GM19395 (cell line): ENCODE measurements at regions not wholly inside any gene's neighbourhood (a gene's known extent, or its start where the extent isn't known, plus 50 kb on each side); places are given as distances from the start of the nearest gene placed in this dataset.

Experiments used
- ATAC-seq: cut with Tn5 transposase; IDR thresholded peaks from one replicate; pipeline ENCODE4 v1.9.1; 2021; ENCODE audit warnings: mild to moderate bottlenecking, moderate library complexity; ENCODE audit not compliant: unreplicated experiment

DNA sequence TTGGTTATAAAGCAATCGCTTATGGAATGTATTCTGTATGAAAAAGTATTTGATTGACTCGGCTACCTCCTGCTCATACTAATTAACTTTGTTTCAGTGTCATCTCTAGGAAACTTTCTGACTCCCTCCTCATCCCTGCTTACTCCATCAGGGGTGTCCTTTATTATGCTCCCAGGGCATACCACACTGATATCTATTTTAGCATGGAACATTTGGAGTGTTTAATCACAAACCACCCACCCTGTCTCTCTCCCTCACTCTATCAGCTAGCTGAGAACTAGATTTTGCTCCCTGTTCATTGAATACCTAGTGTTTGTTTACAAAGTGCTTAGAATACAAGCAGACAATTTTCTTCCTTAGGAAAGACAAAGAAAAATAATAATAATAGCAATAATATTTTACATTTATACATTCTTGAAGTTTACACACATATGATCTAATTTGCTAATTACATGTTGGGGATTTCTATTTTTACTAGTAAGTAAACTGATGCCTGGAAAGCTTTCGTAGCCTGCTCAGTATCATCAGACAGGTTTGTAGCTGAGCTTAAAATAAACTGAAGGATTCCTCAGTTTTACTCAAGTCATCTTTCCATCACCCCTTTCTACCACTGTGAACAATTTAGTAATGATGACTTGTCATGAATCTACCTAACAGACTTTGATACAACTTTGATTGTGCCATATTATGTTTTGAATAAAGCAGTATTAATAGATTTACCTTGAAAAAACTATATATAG is 811.4 kb upstream of the HS3ST1 start:
- no peak for ATAC-seq

DNA sequence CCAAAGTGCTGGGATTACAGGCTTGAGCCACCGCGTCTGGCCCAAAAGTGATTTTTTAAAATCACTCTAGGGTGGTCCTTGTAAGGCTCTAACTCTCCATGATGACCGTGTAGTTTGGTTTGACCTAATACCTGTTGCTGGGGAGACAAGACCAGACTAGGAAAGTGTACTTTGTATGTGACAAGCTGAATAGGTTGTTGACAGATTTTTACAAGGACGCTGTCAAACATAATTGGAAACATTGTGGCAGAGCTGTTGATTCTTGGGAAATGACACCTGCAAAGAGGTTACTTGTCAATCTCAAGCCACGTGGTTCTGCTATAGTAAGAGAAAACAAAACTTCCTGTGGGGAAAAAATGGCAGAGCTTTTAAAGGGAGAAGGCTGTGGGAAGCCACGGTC is 802.4 kb upstream of the HS3ST1 start:
- ATAC-seq, result no peak

DNA sequence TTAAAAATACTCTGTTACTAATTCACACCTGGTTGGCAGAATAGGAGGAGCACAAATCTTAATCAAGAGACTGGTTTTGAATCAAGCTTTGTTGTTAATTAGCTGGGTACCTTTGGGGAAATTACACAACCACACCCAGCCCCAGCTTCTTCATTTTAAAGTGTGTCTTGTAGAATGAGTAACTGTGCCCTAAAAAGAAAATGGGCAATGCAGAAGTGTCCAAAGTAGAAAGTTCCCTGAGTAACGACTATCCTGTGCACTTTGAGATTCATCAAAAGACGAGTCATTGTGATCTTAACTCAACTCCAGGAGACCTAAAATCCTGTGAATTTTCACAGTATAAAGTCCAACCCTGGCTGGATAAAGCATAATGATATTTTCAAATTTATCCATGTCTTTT is 792.3 kb upstream of the HS3ST1 start:
- ATAC-seq, result no peak

DNA sequence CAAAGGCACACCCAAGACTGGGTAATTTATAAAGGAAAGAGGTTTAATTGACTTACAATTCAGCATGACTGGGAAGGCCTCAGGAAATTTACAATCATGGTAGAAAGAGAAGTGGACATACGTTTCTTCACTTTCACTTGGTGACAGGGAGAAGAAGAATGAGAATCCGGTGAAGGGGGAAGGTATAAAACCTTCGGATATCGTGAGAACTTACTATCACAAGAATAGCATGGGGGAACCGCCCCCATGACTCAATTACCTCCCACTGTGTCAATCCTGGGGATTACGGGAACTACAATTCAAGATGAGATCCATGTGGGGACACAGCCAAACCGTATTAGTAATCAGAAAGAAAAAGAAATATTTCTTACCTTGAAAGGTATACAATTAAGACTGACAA is 782.9 kb upstream of the HS3ST1 start:
- ATAC-seq, result no peak

DNA sequence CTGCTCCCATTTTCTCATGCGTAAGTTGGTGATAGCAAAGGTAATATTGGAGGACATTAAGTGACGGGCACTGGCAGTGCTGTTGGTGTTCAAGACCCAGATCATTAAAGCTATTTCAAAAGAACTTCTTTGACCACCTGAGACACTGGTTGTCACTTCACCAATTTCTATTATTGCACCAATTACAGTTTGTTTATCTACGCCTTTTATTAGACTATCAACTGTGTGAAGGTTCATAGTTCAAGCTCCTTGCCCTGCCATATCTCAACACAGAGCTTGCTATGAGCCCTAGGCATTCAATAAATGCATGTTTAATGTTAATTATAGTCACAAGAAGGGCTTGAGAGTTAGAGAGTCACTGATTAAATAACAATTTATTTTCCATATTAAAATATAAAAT is 778.7 kb upstream of the HS3ST1 start:
- no peak for ATAC-seq

DNA sequence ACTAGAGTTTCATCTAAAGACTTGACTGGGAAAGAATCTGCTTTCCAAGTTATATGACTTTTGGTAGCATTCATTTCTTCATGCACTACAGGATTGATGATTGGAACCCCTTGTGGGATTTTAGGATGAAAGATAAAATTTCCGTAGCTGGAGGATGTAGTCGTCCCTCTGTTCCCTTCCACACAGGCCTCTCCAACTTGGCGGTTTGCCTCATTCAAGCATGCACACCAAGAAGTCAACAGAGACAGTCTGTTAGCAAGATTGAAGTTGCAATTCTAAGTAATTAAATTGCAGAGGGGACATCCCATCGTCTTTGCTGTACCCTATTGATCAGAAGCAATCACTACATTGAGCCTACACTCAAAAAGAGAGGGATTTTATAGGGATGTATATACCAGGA is 777.4 kb upstream of the HS3ST1 start:
- no peak for ATAC-seq

DNA sequence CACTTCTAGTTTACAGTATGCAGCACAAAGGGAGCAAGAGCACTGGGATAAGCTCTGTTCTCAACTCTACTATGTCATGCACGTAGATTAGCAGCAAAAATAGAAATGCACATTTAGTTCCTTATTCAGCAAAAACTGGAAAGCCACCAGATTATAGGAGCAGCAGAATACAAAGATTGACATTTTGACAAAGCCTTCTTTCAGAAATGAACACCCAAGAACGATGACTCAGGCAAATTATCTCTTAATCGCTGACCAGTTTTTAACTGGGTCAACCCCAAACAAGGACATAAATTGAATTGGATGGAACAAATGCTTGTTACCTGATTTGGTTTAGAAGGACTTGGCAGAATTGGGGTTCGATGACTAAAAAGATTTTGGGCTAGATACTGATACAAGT is 775.3 kb upstream of the HS3ST1 start:
- no peak for ATAC-seq

DNA sequence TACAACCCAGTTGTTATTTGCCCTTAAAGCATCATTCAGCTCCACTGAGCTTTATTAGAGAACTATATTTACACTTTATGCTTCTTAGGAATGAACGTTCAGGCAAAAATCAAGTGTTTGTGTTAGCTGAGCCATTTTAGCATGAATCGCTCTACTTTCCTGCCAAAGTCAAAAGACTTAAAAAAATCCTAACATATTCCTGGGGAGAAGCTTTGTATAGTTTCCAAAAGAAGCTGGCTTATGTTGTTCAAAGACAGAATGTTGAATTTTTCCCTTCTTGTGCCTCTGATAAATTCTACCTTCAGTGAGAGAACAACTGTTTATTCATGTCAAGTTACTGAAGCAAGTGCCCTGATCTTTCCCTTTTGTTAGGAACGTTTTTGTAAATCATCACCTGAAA is 771.5 kb upstream of the HS3ST1 start:
- no peak for ATAC-seq

DNA sequence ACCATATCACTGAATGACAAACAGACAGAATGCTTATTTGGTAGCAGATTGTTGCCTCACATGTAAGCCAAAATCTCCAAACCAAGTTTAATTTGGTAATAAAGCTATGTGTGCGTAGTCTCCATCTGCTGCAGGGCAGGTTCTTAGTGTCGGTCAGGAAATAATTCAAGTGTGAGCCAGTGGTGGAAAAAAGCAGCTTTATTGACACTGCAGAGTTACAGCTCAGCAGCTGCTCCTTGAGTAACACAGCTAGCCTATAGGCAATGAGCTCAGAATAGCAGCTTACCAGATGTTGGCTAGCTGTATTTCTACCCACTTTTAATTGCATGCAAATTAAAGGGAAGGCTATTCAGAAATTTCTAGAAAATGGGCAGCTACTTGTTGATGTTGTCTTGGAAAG is 757.8 kb upstream of the HS3ST1 start:
- no peak for ATAC-seq

DNA sequence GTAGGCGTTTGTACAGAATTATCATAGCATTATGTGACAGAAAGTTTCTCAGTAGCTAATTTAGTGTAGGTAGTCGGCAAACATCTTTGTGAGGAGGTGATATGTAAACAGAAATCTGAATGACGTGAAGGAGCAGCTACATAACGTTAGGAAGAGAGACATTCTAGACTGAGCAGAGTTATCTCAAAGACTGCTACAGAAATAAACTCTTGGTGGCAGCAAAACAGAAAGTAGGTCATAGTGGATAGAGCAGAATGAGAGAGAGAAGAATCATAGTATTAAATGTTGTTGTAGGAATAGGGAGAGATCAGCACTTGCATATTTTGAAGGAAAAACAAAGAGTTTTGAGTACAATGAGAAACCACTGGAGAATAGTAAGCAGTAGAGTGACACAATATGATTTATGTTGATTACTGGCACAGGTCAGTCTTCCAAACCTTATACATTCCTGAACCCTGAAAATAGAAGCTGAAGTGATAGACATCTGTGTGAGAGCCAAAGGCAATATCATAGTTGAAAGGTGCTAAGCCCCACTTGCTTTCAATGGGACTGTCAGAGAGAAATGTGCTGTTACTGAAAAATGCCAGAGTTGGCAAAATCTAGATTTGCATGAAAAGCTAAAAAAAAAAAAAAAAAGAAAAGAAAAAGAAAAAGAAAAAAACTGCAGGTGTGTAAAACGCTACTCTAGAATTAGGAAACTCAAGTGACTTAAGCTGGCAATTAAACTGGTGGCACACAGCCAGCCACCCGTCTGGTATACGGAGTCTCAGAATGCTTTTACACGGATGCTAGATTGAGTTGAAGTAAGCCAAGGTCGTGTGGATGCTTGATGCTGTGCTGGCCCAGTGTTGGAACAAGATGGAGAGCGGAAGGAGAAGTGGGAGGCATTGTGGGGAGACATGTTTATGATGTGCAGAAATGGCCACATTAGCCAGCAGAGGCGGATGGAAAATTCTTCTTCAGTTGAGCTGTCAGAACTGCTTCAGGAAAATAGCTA is 750.2 kb upstream of the HS3ST1 start:
- no peak for ATAC-seq

DNA sequence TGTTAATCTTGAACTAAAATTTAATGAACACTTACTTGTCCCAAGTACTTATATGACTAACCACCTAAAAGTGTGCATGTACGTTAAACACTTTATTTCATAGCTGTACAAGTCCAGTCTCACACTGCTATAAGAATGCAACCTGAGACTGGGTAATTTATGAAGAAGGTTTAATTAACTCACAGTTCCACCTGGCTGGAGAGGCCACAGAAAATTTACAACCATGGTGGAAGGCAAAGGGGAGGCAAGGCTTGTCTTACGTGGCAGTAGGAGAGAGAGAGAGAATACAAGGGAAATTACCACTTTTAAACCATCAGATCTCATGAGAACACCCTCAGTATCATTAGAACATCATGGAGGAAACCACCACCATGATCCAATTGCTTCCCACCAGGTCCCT is 748.7 kb upstream of the HS3ST1 start:
- ATAC-seq, result no peak

DNA sequence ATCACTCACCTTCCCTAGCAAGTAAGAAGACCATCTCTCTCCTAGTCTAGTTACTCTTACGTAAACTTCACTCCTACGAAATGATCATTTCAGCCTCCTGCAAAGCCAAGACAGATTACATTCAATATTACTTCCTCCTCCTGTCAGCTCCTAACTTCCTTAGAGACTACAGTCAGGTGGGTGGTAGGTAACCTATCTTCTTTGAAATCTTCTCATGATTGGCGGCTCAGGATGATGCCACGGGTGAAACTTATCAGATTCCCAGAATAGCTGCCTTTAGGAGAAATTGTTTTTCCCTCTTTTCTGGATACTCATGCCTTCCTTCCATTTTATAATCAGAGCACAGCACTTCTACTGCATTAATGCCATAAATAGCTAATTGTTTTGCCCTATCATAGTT is 744.8 kb upstream of the HS3ST1 start:
- ATAC-seq, result no peak

DNA sequence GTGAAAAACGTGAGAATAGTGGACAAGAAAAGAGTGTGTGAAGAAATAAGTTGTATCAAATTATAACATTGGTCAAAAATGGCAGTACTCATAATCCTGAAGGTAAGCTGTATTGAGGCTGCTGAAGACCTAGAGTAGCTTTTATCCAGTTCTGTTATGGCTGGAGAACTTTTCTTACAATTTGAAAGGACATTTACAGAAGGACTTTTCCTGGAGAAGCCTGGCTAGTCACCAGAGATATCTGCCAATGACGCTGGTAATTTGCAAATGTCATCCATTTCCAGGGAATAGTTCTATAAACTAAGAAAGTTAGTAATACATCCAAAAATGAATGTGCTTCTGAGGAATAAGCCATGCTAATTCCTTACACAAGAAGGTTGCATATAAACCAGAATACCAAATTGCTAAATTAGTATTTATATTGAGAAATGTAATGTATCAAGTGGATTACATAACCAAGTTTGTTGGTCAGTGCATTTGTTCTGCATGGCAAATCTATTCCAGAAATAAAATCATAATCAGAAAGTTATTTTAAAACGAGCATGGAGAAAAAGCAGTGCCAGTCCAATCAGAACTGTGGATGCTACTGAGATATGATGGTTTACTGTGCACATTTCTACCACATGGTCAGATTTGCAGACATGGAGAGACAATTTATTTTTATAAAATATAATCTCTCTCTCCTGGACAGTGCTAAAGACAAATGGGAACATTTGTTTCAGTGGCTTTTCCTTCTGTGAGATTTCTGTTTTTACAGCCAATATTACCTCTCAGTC is 743.7 kb upstream of the HS3ST1 start:
- no peak for ATAC-seq

DNA sequence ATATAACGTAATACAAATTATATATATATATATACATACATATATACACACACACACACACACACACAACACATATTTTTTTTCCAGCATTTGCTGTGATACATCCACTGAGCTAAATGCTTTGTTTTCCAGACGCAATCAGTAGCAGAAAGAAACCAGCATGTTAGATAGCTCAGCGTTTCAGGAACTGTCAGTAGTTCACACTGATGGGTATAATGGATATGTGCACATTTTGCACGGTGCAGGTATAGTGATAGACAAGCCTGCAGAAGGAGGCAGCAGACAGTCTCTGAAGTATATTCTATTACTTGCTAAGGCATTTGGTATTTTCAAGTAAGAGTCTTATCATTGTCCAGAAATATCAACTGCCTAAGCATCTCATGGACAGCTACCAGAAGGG is 741.6 kb upstream of the HS3ST1 start:
- ATAC-seq, result no peak

DNA sequence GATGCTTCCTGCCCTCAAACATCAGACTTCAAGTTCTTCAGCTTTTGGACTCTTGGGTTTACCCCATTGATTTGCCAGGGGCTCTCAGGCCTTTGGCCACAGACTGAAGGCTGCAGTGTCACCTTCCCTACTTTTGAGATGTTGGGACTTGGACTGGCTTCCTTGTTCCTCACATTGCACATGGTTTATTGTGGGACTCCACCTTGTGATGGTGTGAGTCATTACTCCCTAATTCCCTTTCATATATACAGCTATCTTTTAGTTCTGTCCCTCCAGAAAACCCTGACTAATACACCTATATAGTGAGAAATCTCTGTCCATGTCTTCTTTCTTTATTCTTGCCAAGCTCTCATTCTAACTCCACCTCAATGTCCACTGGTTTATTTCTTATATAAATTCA is 736.9 kb upstream of the HS3ST1 start:
- no peak for ATAC-seq

DNA sequence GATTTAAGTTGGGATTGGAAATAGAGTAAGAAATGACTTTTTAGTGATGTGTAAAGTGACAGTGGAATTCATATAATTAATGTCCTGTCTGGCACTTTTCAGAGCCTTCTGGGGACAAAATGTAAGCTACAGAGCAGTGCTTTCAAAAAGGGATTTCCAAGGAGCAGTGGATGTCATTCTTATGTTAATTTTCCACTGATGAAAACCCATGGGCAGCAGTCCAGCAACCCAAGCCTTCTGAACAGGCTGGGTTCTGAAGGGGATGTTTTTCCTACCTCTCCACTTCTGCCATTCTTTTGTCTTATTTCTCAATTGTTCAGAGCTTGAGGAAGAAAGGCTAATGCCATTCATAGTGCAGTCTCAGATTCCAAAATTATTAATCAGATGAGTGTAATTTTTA is 717.6 kb upstream of the HS3ST1 start:
- no peak for ATAC-seq

DNA sequence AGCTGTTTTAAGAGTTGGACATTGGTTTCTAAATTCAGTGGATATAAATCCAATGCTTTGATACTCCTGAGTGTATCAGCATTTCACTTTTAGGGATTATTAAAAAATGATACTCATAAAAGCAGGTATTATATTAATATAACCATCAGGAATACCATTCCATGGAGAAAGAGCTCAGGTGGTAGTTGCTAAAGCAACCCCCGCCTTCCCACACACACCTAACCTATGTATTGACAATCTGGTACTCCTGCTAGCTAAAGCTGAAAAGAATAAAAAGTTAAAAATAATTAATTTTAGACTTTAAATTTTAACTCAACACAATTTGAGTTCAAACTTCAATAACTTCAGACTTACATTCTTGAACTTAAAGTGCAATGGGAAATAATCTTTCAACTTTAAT is 717.1 kb upstream of the HS3ST1 start:
- ATAC-seq, result no peak

DNA sequence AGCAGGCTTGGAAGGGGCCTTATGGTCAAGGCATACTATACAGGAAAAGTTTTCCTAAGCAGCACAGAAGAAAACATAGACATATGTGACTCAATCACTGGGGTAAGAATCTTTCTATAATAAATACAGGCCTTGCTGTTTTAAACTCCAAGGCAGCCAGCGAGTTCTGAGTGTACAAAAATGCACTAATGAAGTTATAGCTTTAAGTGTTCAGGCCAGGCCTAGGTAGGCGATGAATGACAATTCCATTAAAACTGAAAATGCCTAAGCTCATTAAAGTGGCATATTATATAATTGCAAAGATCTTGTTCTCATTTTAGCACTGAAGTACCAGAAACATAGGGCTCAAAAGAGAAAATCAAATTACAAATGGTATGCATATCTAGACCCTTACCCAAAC is 716.4 kb upstream of the HS3ST1 start:
- no peak for ATAC-seq

DNA sequence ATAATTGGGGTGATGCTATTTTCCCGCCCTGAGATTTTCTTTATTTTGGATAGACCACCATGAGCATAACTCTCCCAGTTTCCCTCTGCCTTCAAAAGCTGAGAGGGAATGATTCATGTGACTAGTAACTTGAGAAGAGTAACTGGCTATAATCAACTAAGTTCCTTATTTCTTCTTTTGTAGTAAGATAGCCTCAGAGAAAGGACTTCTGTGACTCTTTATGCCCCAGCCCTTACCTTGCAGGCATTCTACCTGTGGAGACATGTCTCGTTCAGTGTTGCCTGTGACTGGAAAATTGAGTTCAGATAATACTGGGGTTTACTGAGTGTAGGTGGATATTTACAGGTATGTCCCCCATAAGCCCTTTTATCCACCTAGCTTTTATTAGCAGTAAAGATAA is 715.4 kb upstream of the HS3ST1 start:
- ATAC-seq, result no peak

DNA sequence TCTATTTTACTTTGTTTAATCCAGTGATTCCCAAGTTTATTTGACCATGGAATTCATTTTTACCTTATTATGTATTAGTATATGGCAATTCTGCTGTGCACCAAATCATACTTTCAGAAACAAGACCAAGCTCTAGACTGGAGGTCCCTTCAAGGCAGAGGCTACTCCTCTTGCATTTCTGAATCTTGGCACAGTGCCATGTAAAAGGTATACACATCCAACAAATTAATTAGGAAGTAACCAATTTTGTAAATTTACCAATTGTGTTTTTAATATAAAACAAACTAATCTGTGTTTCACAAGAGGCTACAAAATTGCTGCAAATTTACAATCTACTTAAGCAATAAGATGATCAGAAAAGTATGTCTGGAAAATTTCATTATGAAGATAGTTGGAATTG is 712.2 kb upstream of the HS3ST1 start:
- ATAC-seq, result no peak

DNA sequence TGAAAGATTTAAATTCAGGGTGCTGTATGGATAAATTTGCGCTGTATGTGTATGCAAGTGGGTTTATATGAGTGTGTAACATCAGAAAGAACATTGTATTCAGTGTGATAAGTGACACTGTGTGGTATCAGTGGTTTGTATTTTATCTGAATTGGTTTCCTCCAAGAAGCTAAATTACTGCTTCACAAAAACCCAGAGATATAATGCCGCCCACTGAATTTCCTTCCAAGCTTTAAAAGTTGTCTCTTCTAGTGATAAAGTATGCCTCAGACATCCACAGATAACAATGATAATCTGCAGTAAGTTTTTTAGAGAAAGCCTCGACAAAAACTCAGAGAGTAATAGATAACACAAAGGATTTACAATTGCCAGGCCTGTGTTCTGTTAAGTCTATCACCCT is 710.6 kb upstream of the HS3ST1 start:
- no peak for ATAC-seq

DNA sequence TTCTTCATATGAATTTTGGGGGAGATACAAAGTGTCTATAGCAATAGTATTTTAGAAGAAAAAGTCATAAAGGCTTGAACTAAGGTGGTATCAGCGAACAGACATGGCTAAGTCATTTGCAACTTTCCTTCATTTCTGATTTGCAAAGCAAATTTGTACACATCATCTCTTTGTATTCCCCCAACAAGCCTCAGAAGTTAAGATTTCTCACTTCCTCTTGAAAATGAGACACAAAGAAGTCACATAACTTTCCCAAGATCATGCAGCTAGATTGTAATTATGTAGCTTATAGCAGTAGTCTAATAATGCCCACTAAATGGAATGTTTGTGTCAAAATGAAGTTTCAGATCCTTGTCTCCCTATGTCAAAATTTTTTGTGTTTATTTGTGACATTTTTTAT is 709.8 kb upstream of the HS3ST1 start:
- no peak for ATAC-seq
